ENCODE measurements at regions not wholly inside any gene's neighbourhood (a gene's known extent, or its start where the extent isn't known, plus 50 kb on each side); places are given as distances from the start of the nearest gene placed in this dataset.

DNA sequence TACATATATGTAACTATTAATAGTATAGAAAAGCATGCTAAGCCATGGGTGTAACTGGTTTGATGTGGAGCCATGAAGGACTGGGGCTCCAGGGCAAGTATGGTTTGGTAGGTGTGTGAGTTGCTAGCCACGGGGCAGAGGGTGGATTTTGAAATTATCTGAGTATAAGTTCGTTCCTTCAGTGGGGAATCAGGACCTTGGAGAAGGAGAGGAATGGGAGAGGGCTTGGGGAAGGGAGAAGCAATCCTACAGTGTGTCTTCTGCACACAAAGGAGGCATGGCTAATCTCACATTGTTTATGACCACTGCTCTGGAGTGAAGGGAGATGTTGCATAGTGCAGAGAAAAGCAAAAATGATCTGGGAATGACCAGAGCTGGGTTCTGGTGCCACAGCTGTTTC is 127.8 kb upstream of the CADM1 start:
- Histone ChIP-seq H3K27ac (ENCODE audit: low read depth in 1 of 2, low read length in 2 of 2) (no peak overlapping the region), H3K9me3 (ENCODE audit: control insufficient read depth in 4 of 4, low read length in 3 of 4) (no peaks in the 10 kb centered on the region), H3K4me3 (ENCODE audit: low read depth in 1 of 3, low read length in 3 of 3) (no peak overlapping the region), H3K27me3 (ENCODE audit: control insufficient read depth in 4 of 4, insufficient read depth in 4 of 4, low read length in 3 of 4) (peaks cover 0 to under 1% (median 0%) of the 10 kb centered on the region in 4 donors), H3K36me3 (ENCODE audit: control insufficient read depth in 4 of 4, insufficient read depth in 3 of 4, low read depth in 1 of 4, low read length in 3 of 4) (no peaks in the 10 kb centered on the region), H3K9ac (ENCODE audit: low read depth in 1 of 2, low read length in 2 of 2) (no peak overlapping the region), H3K4me1 (ENCODE audit: control insufficient read depth in 4 of 4, insufficient read depth in 4 of 4, low read length in 3 of 4) (no peaks in the 10 kb centered on the region)
- 78% methylated on average over 2 of the region's 2 CpGs for WGBS
- DNase-seq (ENCODE audit: low spot score), result no peak
- no peak for TF ChIP-seq JUND (IDR thresholded peaks at IDR 0.05)
- TF ChIP-seq, protein P1, sequence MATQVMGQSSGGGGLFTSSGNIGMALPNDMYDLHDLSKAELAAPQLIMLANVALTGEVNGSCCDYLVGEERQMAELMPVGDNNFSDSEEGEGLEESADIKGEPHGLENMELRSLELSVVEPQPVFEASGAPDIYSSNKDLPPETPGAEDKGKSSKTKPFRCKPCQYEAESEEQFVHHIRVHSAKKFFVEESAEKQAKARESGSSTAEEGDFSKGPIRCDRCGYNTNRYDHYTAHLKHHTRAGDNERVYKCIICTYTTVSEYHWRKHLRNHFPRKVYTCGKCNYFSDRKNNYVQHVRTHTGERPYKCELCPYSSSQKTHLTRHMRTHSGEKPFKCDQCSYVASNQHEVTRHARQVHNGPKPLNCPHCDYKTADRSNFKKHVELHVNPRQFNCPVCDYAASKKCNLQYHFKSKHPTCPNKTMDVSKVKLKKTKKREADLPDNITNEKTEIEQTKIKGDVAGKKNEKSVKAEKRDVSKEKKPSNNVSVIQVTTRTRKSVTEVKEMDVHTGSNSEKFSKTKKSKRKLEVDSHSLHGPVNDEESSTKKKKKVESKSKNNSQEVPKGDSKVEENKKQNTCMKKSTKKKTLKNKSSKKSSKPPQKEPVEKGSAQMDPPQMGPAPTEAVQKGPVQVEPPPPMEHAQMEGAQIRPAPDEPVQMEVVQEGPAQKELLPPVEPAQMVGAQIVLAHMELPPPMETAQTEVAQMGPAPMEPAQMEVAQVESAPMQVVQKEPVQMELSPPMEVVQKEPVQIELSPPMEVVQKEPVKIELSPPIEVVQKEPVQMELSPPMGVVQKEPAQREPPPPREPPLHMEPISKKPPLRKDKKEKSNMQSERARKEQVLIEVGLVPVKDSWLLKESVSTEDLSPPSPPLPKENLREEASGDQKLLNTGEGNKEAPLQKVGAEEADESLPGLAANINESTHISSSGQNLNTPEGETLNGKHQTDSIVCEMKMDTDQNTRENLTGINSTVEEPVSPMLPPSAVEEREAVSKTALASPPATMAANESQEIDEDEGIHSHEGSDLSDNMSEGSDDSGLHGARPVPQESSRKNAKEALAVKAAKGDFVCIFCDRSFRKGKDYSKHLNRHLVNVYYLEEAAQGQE (IDR thresholded peaks at IDR 0.05), result no peak
- no peak for TF ChIP-seq EGR1 (IDR thresholded peaks at IDR 0.05; ENCODE audit: low read depth in 2 of 2)
- no peak for TF ChIP-seq YY1 (IDR thresholded peaks at IDR 0.05)
- TF ChIP-seq GABPA (IDR thresholded peaks at IDR 0.05 in 1 of 2, conservative IDR thresholded peaks at IDR 0.05 in 1 of 2), result no peak
- TF ChIP-seq, protein P2, sequence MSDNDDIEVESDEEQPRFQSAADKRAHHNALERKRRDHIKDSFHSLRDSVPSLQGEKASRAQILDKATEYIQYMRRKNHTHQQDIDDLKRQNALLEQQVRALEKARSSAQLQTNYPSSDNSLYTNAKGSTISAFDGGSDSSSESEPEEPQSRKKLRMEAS (IDR thresholded peaks at IDR 0.05), result no peak
- no peak for TF ChIP-seq HNF4A (conservative IDR thresholded peaks at IDR 0.05)

DNA sequence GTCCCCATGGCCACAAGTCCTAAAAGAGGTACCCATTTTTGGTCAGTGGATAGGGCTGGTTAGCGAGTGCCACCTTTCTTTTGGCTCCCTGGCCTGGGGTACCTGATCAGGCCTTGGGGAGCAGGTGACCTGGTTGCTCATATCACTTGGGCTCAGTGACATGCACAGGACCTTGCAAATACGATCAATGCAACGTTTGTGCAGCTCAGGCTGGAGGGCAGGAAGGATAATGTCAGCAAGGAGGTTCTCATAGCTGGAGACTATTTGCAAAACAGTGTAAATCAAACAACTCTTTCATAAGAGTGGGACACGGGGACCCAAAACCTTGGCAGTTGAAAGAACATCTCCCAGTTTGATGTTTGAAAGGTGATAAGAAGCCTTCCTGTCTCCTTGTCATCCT is 127.4 kb upstream of the CADM1 start:
- no peaks in the 10 kb centered on the region for H3K9me3 ChIP-seq (ENCODE audit: control insufficient read depth in 4 of 4, low read length in 3 of 4)
- no peak for DNase-seq (ENCODE audit: low spot score)
- TF ChIP-seq RAD21 (IDR thresholded peaks at IDR 0.05), result no peak
- TF ChIP-seq, protein P3, sequence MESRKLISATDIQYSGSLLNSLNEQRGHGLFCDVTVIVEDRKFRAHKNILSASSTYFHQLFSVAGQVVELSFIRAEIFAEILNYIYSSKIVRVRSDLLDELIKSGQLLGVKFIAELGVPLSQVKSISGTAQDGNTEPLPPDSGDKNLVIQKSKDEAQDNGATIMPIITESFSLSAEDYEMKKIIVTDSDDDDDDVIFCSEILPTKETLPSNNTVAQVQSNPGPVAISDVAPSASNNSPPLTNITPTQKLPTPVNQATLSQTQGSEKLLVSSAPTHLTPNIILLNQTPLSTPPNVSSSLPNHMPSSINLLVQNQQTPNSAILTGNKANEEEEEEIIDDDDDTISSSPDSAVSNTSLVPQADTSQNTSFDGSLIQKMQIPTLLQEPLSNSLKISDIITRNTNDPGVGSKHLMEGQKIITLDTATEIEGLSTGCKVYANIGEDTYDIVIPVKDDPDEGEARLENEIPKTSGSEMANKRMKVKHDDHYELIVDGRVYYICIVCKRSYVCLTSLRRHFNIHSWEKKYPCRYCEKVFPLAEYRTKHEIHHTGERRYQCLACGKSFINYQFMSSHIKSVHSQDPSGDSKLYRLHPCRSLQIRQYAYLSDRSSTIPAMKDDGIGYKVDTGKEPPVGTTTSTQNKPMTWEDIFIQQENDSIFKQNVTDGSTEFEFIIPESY (IDR thresholded peaks at IDR 0.05), result no peak
- no peak for TF ChIP-seq SP1 (IDR thresholded peaks at IDR 0.05)
- TF ChIP-seq, protein P2 (IDR thresholded peaks at IDR 0.05), result no peak
- TF ChIP-seq GABPA (IDR thresholded peaks at IDR 0.05 in 1 of 2, conservative IDR thresholded peaks at IDR 0.05 in 1 of 2), result no peak
- no peak for TF ChIP-seq YY1 (IDR thresholded peaks at IDR 0.05)
- no peak for TF ChIP-seq HNF4A (conservative IDR thresholded peaks at IDR 0.05)
- no peak for TF ChIP-seq HNF4G (IDR thresholded peaks at IDR 0.05)
- no peak for TF ChIP-seq JUND (IDR thresholded peaks at IDR 0.05)
- no peak for TF ChIP-seq FOXA2 (IDR thresholded peaks at IDR 0.05)
- TF ChIP-seq, protein P4, sequence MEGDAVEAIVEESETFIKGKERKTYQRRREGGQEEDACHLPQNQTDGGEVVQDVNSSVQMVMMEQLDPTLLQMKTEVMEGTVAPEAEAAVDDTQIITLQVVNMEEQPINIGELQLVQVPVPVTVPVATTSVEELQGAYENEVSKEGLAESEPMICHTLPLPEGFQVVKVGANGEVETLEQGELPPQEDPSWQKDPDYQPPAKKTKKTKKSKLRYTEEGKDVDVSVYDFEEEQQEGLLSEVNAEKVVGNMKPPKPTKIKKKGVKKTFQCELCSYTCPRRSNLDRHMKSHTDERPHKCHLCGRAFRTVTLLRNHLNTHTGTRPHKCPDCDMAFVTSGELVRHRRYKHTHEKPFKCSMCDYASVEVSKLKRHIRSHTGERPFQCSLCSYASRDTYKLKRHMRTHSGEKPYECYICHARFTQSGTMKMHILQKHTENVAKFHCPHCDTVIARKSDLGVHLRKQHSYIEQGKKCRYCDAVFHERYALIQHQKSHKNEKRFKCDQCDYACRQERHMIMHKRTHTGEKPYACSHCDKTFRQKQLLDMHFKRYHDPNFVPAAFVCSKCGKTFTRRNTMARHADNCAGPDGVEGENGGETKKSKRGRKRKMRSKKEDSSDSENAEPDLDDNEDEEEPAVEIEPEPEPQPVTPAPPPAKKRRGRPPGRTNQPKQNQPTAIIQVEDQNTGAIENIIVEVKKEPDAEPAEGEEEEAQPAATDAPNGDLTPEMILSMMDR (IDR thresholded peaks at IDR 0.05; ENCODE audit: low read depth, low read length, missing input control), result no peak
- no peak for TF ChIP-seq TAF1 (conservative IDR thresholded peaks at IDR 0.05)
- TF ChIP-seq NR2F2 (IDR thresholded peaks at IDR 0.05), result no peak
- TF ChIP-seq, protein P5, sequence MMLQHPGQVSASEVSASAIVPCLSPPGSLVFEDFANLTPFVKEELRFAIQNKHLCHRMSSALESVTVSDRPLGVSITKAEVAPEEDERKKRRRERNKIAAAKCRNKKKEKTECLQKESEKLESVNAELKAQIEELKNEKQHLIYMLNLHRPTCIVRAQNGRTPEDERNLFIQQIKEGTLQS (IDR thresholded peaks at IDR 0.05), result no peak
- TF ChIP-seq RXRA (IDR thresholded peaks at IDR 0.05), result no peak
- TF ChIP-seq FOXA1 (IDR thresholded peaks at IDR 0.05), result no peak
- TF ChIP-seq, protein P1 (IDR thresholded peaks at IDR 0.05), result no peak
- no peak for TF ChIP-seq EGR1 (IDR thresholded peaks at IDR 0.05; ENCODE audit: low read depth in 2 of 2)
- H3K36me3 ChIP-seq (ENCODE audit: control insufficient read depth in 4 of 4, insufficient read depth in 3 of 4, low read depth in 1 of 4, low read length in 3 of 4), result no peaks in the 10 kb centered on the region
- no peak overlapping the region for H3K4me3 ChIP-seq (ENCODE audit: low read depth in 1 of 3, low read length in 3 of 3)
- no peaks in the 10 kb centered on the region for H3K27me3 ChIP-seq (ENCODE audit: control insufficient read depth in 4 of 4, insufficient read depth in 4 of 4, low read length in 3 of 4)
- WGBS, result 61% methylated on average over 4 of the region's 4 CpGs
- no peaks in the 10 kb centered on the region for H3K4me1 ChIP-seq (ENCODE audit: control insufficient read depth in 4 of 4, insufficient read depth in 4 of 4, low read length in 3 of 4)
- H3K9ac ChIP-seq (ENCODE audit: low read depth in 1 of 2, low read length in 2 of 2), result no peak overlapping the region
- no peak overlapping the region for H3K27ac ChIP-seq (ENCODE audit: low read depth in 1 of 2, low read length in 2 of 2)
